ENCODE measurements at regions not wholly inside any gene's neighbourhood (a gene's known extent, or its start where the extent isn't known, plus 50 kb on each side); places are given as distances from the start of the nearest gene placed in this dataset.

GRCh38 chr12:130013771-130014484 is 110.1 kb upstream of the TMEM132D start:
- Histone ChIP-seq H3K4me2 (peak overlapping the region; percentile 65), H3K4me1 (ENCODE audit: insufficient read depth) (no peaks in the 10 kb centered on the region), H3K36me3 (replicated peaks; ENCODE audit: insufficient read depth, low read depth) (no peaks in the 10 kb centered on the region), H4K20me1 (ENCODE audit: insufficient read depth, poor library complexity, severe bottlenecking) (no peaks in the 10 kb centered on the region), H3K27me3 (peaks cover 15% of the 10 kb centered on the region), H3K9me3 (ENCODE audit: low read depth) (no peaks in the 10 kb centered on the region), H3K4me3 (no peak overlapping the region), H2AFZ (no peak overlapping the region), H3K27ac (no peak overlapping the region), H3K79me2 (no peaks in the 10 kb centered on the region), H3K9me2 (replicated peaks; ENCODE audit: insufficient read depth) (no peaks in the 10 kb centered on the region)
- 17% methylated on average over 36 of the region's 36 CpGs for WGBS (ENCODE audit: low lambda C conversion rate, missing lambda C conversion rate)
- peak; percentile 80 for DNase-seq (ENCODE audit: low spot score)
- no peak for TF ChIP-seq EZH2phosphoT487 (IDR thresholded peaks at IDR 0.05; ENCODE audit: low read depth, severe bottlenecking, unreplicated experiment)
- peak; percentile 63 for TF ChIP-seq CTCF (IDR thresholded peaks at IDR 0.05; ENCODE audit: poor library complexity)

DNA sequence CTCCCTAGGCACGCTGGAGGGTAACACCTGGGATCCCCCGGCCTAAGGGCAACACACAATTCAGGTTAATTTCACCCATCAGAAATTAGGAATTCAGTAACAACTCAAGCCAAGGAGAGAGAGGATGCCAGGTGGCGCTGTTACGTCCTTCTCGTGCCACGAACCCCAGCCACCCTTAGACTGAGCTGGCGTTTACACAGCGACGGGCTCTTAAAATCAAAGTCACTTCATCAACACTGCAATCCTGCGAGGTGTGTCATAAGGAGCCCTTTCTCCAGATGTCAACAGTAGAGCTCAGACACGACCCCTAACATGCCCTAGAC is 110.6 kb upstream of the TMEM132D start:
- Histone ChIP-seq H3K27ac (no peak overlapping the region), H3K36me3 (replicated peaks; ENCODE audit: insufficient read depth, low read depth) (no peaks in the 10 kb centered on the region), H3K4me2 (no peak overlapping the region), H3K79me2 (no peaks in the 10 kb centered on the region), H3K27me3 (peaks cover 15% of the 10 kb centered on the region), H4K20me1 (ENCODE audit: insufficient read depth, poor library complexity, severe bottlenecking) (no peaks in the 10 kb centered on the region), H3K9me2 (replicated peaks; ENCODE audit: insufficient read depth) (no peaks in the 10 kb centered on the region), H2AFZ (no peak overlapping the region), H3K4me1 (ENCODE audit: insufficient read depth) (no peaks in the 10 kb centered on the region), H3K9me3 (ENCODE audit: low read depth) (no peaks in the 10 kb centered on the region), H3K4me3 (no peak overlapping the region)
- WGBS (ENCODE audit: low lambda C conversion rate, missing lambda C conversion rate), result 9% methylated on average over 11 of the region's 11 CpGs
- TF ChIP-seq EZH2 (IDR thresholded peaks at IDR 0.05; ENCODE audit: borderline replicate concordance) (no peak), CTCF (IDR thresholded peaks at IDR 0.05; ENCODE audit: poor library complexity) (no peak), EZH2phosphoT487 (IDR thresholded peaks at IDR 0.05; ENCODE audit: low read depth, severe bottlenecking, unreplicated experiment) (no peak)
- DNase-seq (ENCODE audit: low spot score), result peak; percentile 29

DNA sequence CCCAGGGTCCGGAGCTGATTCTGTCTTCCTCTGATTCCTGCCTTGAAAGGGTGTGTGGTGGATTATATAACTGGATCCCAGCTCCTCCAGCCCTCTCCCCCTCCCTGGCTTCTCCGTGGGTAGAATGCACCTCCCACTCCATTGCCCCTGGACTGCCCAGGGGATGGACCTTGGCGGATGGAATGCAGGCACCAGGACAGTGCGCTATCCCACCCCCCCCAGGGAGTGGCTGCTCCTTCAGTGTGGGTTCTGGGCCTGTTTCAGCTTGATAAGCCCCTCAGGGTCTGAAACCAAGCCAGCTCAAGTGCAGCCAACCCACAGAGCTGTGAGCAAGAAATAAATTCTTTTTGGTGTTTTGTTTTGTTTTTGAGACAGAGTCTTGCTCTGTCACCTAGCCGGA is 112.4 kb upstream of the TMEM132D start:
- H3K36me3 ChIP-seq (replicated peaks; ENCODE audit: insufficient read depth, low read depth), result no peaks in the 10 kb centered on the region
- no peak overlapping the region for H2AFZ ChIP-seq
- no peaks in the 10 kb centered on the region for H3K79me2 ChIP-seq
- H3K9me3 ChIP-seq (ENCODE audit: low read depth), result no peaks in the 10 kb centered on the region
- WGBS (ENCODE audit: low lambda C conversion rate, missing lambda C conversion rate), result 76% methylated on average over 5 of the region's 5 CpGs
- no peaks in the 10 kb centered on the region for H3K9me2 ChIP-seq (replicated peaks; ENCODE audit: insufficient read depth)
- peaks cover 15% of the 10 kb centered on the region for H3K27me3 ChIP-seq
- H3K27ac ChIP-seq, result no peak overlapping the region
- no peak overlapping the region for H3K4me3 ChIP-seq
- H3K4me1 ChIP-seq (ENCODE audit: insufficient read depth), result no peaks in the 10 kb centered on the region
- DNase-seq (ENCODE audit: low spot score), result no peak
- H4K20me1 ChIP-seq (ENCODE audit: insufficient read depth, poor library complexity, severe bottlenecking), result no peaks in the 10 kb centered on the region
- H3K4me2 ChIP-seq, result no peak overlapping the region
- TF ChIP-seq CTCF (IDR thresholded peaks at IDR 0.05; ENCODE audit: poor library complexity) (no peak), EZH2phosphoT487 (IDR thresholded peaks at IDR 0.05; ENCODE audit: low read depth, severe bottlenecking, unreplicated experiment) (no peak), EZH2 (IDR thresholded peaks at IDR 0.05; ENCODE audit: borderline replicate concordance) (no peak)

Measured in hepatocyte (in vitro differentiated cells).